IPS-NIHi11 (cell line): ENCODE measurements at regions not wholly inside any gene's neighbourhood (a gene's known extent, or its start where the extent isn't known, plus 50 kb on each side); places are given as distances from the start of the nearest gene placed in this dataset.
"Not testable (repeated sequence)": the region's sequence is repeated elsewhere in the genome, so short reads cannot be mapped to it uniquely, and the experiment has no call there.

Source experiments
- DNase-seq: peaks from one replicate; pipeline ENCODE4 v3.0.0; 2012; ENCODE audit warnings: mixed read lengths, low spot score

DNA sequence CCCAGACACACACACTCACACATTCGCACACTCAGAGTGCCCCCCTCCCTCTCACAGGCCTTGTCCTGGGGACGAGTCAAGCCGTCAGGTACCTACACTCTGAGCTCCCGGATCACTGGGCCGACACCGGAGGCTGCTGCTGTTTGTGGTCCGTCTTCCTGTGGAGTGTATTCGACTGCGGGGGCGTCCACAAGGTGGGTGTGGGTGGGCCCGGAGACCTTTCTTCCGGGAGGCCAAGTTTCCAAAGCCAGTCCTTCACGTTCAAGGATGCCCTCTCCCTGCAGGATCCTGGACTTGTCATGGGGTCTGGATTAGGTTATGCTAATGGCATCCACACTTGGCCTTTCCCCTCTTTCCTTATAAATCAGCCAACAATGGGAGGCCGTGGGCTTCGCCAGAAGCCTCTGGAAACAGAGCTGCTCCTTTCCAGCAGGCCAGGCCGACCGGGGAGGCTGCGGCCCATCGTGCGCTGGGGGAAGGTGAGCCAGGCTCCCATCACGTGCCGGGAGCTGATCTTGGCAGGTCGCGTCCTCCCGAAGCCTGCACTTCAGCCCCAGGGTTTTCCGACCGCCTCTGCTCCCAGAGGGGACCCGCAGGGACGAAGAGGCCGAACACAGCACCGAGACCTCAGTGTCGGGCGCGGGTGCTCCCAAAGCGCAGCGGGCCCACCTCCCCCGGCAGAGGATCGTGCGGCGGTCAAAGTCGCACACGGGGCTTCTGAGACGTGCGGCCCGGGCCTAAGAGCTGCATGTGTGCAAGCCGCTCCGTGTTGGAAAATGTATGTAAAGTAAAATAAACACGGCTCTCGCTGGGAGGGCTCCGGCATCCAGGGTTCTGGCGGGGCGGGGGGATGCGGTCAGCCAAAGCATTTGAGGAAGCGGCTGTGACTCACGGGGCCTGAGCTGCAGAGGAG is 196.5 kb upstream of the ZNF469 start:
- DNase-seq = not testable (repeated sequence)

DNA sequence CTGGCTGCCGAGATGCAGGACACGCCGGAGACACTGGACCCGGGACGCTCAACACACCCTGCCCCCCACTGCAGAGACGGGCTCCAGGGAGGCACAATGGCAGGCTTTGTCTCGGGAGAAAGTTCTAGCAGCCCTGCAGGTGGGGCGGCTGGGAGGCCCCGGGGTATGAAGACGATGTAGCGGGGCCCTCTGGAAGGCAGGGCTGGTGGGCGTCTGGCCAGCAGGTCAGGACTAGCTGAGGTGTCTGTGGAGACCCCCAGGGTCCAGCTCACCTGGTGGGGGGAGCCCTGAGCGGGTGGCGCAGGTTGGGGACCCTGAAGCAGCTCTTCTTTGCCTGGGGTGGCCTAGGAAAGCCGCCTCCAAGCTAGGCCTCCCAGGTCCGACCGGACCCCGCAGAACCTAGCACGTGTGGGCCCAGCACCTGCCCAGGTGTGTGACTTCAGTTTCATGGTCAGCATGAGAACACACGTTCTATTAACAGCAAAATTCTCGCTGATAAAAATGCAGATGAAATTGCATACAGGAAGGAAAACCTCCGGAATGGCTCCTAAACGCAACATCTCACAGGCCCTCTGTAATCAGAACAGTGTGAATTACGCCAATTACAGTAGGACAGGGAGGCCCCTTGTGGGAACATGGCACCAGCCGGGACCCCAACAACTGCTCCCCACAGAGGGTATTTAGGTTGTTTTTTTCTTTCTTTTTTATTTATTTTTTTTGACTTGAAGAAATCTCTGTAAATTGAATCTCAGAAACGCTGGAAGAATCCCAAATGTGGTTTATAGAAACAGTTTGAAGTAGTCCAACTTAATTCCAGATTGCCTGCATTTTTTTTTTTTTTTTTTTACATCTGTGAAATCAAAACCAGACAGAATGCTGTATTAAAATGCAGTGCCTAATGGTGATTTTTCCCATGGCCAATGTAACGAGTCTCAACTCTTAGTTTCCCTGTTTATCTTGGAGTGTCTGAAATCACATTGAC is 195.6 kb upstream of the ZNF469 start:
- not testable (repeated sequence) for DNase-seq

DNA sequence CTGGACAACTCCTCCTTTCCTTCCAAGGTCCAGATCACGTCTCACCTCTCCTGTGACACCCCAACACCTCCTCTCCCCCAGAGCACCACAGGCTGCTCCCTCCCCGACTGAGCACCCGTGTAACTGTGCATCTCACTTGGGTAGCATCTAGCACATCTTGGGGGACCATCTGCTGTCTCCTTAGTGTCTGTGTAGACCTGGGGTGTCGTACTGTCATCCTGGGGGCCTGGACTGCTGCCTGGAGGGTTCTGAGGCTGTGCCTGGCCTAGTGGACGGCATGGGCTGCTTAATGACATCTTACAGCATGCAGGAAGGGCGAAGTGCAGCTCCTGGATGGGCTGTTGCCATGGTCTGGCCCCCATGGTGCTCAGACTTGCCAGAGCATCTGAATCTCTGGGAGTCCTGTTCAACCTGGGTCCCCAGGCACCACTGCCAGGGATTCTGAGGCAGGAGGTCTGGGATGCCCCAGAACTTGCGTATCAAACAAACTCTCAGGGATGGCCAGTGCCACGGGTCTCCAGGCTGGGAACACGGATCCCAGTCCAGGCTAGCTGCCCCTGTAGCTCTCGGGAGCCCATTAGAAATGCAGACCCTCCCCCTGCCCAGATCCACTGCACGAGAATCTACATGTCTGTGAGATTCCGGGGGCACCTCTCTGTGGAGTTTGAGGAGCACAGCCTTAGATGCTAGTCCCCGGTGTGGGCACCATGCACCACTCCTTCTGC is 194.4 kb upstream of the ZNF469 start:
- not testable (repeated sequence) for DNase-seq

DNA sequence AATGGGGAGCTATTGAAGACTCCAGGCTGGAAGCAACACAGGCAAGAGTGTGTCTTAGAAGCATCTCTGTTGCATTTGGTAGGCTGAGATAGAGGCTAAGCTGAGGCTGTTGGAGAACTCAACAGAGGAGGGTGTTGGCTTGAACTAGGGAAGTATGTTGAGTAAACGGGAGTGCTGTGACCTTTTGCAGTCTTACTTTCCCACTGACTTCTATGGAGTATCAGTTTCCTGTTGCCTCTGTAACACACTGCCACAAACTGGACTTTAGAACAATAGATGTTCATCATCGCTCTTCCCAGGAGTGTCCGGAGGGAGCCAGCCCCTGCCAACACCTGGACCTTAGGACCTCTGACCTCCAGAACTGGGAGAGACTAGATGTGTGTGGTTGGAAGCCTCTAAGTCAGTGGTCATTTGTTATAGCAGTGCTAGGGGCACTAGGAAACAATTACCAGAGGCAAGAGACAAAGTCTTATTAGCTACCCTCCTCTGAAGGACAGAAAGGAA is 192.1 kb upstream of the ZNF469 start:
- DNase-seq = not testable (repeated sequence)

DNA sequence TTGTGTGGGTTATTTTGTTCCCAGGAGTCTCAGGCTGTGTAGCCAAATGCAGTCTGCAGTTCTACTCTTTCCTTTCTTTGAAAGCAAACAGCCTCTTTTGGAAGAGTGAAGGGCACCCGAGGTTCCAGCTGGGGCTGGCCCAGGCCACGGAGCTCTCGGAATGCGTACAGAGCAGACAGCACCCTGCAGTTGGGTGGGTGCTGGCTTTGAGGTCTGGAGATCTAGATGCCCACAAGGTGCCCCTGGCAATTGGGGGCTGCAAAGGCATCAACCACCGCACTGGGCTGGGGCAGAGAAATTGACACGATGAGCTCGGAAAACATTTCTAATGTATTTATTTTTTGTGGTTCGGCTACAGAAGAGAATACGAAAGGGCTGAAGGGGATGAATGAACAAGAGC is 191.6 kb upstream of the ZNF469 start:
- DNase-seq = not testable (repeated sequence)

DNA sequence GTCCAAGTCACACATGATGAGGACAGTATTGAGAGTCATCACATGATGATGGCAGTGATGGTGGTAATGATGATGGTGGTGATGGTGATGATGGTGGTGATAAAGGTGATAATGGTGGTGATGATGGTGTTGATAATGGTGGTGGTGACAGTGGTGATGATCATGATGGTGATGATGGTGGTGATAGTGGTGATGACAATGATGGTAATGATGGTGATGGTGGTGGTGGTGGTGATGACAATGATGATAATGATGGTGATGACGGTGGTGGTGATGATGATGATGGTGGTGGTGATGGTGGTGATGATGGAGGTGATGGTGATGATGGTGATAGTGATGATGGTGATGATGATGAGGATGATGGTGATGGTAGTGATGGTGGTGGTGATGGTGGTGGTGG is 190.2 kb upstream of the ZNF469 start:
- DNase-seq = no peak

DNA sequence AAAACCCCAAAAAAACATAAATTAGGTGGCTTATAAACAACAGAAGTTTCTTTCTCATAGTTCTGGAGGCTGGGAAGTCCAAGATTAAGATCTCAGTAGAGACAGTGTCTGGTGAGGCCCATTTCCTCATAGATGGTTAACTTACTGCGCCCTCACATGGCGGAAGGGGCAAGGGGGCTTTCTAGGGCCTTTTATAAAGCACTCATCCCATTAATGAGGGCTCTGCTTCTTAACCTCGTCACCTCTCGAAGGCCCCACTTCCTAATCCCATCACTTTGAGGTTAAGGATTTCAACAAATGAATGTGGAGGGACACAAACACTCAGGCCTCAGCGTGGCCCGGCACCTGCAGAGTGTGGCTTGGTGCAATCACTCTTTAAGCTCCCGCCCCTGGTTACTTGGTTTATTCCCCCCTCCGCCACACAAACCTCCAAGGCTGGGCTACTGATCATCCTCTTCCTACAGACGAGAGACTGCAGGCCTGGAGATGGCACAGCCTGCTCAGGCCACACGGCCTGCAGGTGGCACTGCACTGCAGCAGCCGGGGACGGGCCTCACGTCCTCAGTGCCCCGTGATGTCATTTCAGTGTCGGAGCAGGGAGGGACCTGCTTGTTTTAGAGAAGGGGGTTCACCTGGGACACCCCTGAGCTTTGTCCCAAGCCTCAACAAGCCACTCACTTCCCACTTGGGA is 188.9 kb upstream of the ZNF469 start:
- not testable (repeated sequence) for DNase-seq

DNA sequence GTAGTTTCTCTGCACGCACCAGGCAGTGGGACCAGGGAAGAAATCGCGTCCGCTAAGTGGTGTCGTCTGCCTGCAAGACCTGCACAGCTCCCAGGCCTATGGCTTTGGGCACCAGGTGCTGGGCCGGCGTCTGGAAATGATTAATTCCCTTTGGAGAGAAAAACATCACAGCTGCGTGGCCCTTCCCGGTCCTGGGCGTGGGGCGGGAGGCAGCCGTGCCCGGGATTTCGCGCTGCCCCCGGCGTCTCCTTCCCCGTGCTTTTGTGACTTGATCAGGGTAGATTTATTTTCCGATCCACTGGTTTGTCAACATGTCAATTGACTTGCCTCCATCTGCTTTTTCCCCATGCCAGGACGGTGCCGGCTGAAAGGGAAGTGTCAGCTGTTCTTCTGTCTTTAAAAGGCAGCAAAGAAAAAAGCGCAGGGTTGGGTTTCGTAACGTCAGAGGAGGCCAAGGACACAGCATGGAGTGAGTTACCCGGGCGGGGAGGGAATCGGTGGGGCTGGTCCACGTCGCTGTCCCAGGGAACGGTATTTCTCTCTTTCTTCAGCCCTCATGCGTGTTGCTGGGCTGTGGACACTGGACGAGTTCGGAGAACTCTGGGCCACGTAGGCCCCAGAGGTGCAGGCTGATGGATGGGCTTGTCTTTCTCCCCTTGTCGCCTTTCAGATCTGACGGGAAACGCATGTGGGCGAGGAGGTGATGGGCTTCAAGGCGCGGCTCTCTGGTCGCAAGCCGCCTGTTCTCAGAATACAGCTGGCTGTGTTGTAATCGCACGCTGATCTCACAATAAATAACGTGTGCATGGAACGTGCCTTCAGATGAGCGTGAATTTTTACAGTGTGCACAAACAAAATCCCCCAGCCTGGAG is 188.1 kb upstream of the ZNF469 start:
- DNase-seq = no peak

DNA sequence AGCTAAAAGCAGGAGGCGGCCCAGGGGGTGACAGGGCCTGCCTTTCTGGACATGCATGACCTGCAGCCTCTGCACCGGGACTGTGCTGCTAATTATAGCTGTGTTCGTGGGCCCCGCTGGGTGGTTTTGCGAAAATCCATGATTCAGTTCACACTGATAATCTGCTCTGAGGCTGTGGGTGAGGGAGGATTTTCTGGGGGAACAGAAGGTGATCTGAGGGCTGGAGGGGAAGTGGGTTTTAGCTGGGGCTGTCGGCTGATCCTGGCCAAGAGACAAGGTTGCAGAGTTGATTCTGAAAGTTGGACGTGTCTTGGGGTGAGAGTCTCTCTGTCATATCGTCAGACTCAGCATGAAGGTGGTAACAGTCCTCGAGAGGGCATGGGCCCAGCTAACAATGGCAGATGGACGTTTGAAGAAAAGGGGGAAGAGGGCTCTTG is 187.5 kb upstream of the ZNF469 start:
- DNase-seq = no peak

DNA sequence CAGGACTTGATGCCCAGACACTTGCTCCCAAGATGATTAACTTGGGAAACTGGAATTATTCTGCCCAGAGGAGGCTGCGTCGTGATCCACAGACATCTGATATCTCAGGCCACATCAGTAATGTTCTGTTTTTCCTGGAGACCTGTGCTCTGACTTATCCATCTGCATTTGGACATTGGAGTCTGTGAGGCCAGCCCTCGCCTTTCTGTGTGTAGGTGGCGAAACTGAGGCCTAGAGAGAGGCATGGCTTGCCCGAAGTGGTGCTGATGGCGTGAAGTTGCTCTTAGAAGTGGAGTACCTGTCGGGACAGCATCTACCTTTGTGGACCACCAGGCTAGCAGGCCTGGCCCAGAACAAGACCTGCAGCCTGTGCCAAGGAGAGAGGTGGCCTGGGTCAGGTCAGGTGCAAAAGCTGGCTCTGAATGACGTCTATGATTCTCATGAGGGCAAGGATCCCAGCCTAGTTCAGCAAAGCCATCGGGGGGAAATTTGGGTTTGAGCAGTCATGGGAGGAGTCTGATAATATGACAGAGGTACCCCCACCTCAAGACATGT is 186.8 kb upstream of the ZNF469 start:
- no peak for DNase-seq

DNA sequence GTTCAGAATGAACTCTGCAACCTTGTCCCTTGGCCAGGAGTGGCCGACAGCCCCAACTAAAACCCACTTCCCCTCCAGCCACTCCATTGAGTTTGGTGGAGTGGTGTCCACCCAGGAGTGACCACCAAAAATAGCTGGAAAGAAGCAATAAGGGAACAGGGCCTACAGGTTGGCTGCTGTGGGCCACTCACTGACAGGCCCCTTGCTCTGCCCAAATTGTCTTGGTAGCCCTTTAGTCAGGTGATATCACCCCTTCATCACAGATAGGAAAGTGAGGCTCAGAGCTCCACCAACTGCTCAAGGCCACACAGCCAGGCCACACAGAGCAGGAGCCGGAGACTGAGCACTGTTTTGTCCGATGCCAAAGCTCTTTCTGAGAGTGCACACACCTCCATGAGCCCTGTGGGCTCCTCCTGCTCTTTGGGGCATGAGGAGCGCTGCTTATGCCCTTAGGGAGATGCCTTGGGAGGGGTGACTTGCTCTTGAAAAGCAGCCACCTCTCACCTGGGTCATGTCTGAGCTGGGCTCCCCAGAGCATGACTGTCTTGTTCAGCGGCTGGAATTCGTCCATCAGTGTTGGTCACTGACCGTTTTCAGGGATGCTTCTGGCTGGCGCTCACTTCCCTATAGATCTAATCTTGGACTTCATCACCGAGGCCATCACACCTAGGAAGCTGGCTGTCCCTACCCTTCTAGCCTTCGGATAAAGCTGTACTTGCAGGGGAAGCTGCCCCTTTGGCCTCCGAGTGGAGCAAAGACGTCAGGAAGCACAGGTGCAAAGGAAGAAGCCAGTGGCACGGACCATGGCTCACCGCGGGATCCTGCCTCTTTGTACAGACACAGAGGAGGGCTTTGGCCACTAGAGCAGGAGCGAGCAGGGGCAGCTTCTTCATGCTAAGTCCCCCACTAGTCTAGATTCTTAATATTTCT is 186.0 kb upstream of the ZNF469 start:
- DNase-seq = no peak

DNA sequence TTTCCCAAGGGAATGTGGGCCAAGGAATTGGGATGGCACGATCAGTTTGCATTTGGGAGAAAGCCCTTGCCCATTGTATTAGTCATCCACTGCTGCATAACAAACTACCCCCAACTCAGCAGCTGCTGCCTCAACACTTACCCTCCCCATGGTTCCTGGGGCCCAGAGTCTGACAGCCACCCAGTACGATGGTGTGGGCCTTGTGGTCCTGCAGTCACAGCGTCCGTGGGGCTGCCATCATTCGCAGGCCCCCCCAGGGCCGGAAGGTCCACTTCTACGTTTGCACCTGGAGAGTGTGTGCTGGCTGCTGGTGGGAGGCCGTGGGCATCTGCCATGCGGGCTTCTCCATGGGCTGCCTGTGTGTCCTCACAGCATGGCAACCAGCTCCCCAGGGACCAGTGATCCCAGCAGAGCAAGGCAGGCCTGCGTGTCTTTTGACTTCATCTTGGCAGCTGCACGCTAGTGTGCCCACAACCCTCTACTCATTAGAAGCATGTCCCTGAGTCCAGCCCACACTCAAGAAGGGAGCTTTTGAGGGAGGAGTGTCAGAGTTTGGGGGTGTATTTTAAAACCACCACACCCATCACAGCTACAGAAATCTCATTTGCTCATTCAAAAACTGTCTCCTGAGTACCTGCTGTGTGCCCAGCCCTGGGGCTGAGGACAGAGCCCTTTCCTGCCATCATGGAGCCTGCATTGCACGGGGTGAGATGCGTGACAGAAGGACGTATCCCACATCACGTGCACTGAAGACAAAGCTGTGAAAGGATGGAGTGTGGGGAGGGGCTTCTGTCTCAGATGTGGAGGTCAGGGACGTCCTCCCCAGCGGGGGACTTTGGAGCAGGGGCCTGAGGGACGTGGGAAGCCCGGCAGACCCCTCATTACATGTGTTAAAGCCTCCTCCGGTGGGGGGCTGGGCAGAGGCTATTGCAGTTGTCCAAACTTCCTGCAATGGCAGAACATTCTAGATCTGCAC is 185.0 kb upstream of the ZNF469 start:
- DNase-seq = no peak

DNA sequence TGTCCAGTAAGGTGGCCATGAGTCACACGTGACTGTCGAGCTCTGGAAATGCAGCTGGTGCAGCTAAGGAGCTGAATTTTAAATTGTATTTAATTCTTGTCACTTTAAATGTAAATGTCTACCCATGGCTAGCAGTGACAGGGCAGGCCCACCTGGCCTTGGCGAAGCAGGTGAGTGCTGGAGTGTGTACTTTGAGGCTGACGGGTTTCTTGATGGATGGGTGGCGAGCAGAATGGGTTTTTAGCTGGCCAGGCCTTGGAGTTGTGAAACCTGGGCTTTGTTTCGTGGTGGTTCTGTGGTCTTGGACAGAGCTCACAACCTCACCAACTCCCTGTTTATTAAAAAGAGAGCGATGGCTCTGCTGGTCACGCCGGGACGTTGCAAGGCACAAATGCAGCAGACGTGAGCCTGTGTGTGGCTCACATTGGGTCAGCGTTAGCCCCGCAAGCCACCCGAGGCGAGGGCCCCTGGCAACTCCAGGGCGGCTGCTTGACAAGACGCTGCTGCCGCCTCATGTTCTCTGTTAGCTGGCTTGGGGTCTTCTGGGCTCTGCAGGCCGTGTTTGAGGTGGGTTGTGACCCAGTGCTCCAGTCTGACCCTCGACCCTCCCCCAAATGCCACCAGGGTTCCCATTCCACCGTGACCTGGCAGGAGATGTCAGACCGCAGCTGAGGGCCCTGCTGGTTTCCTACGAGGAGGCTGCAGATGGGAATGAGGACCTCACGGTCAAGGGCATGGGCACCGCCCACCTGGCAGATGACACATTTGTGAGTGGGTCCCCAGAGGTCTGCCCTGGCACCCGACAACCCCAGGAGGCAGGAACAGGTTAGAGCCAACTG is 184.1 kb upstream of the ZNF469 start:
- not testable (repeated sequence) for DNase-seq

DNA sequence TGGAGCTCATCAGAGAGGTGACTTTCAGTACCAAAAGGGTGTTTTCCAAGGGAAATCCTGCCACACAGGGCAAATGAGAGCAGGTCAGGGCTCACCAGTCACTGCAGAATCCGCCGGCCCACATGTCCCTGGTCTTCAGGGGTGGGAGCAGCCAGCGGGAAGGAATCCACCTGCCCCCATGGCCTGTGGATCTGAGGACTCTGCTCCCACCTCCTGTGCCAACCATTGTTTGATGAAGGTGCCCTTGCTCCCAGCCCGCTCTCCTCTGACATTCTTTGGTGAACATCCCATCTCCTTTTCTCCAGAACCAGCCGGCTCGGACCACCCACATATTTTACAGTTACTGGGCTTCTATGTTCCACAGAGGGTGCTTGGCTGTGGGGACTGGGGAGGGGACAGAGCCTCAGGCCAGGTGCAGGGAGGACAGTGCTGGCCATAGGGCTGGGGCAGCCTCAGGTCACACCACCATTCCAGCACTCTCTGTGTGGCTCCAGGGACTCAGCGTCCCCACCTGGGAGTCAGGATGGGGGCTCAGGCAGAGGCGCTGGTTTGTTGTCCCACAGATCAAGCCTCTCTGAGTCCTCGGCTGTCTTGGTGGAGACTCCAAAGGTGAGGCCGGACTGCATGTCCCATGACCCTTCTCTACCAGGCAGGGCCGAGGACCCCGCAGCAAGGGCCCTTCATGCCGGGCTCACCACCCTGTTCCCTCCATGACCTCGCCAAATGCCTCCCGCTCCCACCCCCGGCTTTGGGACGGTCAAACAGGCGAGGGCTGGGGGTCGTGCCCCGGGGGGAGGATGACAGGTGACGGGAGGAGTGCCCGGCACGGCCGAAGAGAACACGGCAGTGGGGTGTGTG is 183.2 kb upstream of the ZNF469 start:
- not testable (repeated sequence) for DNase-seq

DNA sequence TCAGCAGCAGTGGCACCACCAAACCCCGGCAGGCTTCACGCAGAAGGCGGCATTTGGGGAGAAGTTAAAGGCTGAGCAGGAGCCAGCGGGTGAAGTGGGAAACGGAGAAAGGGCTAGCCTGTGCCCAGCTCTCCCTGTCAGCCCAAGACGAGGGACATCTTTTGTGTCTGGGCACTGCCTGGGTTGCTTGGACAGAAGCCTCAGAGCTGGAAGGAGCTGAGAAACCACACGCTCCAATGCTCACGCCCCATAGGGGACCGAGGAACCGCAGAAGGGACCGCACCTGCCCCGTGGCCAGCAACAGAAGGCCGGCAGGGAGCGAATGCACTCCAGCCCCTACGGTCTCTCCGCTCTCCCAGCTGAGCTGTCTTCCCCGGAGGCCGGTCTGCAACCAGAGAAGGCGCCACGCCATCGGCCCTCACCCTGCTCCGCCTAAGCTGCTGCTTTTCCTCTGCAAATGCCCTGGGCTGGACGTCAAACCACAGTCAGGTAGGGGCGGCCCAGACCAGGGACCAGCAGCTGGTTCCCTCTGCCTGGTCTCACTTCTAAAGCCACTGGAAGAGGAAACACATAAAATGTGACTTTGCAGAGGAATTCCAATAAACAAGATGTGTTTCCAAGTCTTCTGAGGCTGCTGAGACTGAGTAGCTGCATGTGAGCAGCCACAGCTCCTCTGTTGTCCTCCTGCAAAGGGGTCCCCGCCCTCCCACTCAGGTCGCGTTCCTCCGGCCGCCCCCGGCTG is 182.4 kb upstream of the ZNF469 start:
- not testable (repeated sequence) for DNase-seq
